ENCODE measurements at regions not wholly inside any gene's neighbourhood (a gene's known extent, or its start where the extent isn't known, plus 50 kb on each side); places are given as distances from the start of the nearest gene placed in this dataset.

DNA sequence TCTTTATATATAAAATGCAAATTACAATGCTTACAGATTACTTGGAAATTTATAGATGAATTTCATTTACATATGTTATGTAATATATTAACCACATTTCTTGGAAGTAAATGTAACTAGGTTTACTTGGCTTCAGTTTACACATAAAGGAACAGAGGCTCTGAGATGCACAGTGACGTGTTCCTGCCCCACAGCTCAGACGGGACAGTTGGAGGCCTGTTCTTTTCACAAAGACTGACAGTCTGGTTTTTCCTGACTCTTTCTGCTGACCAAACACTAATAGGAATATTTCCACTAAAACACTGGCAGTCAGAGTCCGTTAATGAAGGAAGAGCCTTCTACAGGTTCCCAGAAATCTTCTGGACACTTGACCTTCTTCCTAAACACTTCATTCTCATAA is 336.1 kb downstream of the MFSD1 start:
- CTCF ChIA-PET, result interaction anchor here (0.7 kb wide), 1 partner anchor 9 kb away, joined by 3 read pairs; no protein-coding TSS in a partner anchor
- no peak overlapping the region for H3K4me3 ChIP-seq (ENCODE audit: low read depth in 2 of 2, low read length in 1 of 2)
- 83% methylated on average over 3 of the region's 3 CpGs for WGBS (ENCODE audit: low lambda C conversion rate)

GRCh38 chr3:159139326-159139725 is 337.5 kb downstream of the MFSD1 start:
- ChIA-PET POLR2A (no interaction called here), CTCF (no interaction called here)
- no peak for DNase-seq
- 89% methylated on average over 2 of the region's 2 CpGs for WGBS (ENCODE audit: low lambda C conversion rate)
- Histone ChIP-seq H3K4me1 (ENCODE audit: control insufficient read depth in 1 of 2, insufficient read depth in 2 of 2, low read depth in 1 of 2, low read length in 1 of 2) (no peaks in the 10 kb centered on the region; a peak in 1 of 4 replicates), H2AFZ (ENCODE audit: low read depth) (no peak overlapping the region), H3K27me3 (ENCODE audit: insufficient read depth) (no peaks in the 10 kb centered on the region), H4K20me1 (ENCODE audit: insufficient read depth) (no peaks in the 10 kb centered on the region), H3K4me2 (no peak overlapping the region), H3K4me3 (ENCODE audit: low read depth in 2 of 2, low read length in 1 of 2) (no peak overlapping the region), H3K9me3 (no peaks in the 10 kb centered on the region), H3K9ac (no peak overlapping the region), H3K27ac (ENCODE audit: low read depth in 2 of 2, low read length in 1 of 2) (no peak overlapping the region), H3K36me3 (replicated peaks in 1 of 2; ENCODE audit: control insufficient read depth in 1 of 2, insufficient read depth in 2 of 2, low read length in 1 of 2) (no peaks in the 10 kb centered on the region), H3F3A (replicated peaks; ENCODE audit: insufficient read depth) (no peaks in the 10 kb centered on the region), H3K9me2 (no peaks in the 10 kb centered on the region), H3K79me2 (ENCODE audit: insufficient read depth) (no peaks in the 10 kb centered on the region)
- no peak for TF ChIP-seq FOSL2 (IDR thresholded peaks at IDR 0.05; ENCODE audit: borderline replicate concordance, low read depth)
- no peak for TF ChIP-seq JUND (IDR thresholded peaks at IDR 0.05)

More for the DNA sequence above, 336.1 kb downstream of the MFSD1 start:
- Histone ChIP-seq H3K27ac (ENCODE audit: low read depth in 2 of 2, low read length in 1 of 2) (no peak overlapping the region), H3K9me2 (no peaks in the 10 kb centered on the region), H3K9ac (no peak overlapping the region), H3K9me3 (no peaks in the 10 kb centered on the region), H3K79me2 (ENCODE audit: insufficient read depth) (no peaks in the 10 kb centered on the region), H3F3A (replicated peaks; ENCODE audit: insufficient read depth) (no peaks in the 10 kb centered on the region), H3K4me2 (no peak overlapping the region), H3K36me3 (replicated peaks in 1 of 2; ENCODE audit: control insufficient read depth in 1 of 2, insufficient read depth in 2 of 2, low read length in 1 of 2) (no peaks in the 10 kb centered on the region), H3K27me3 (ENCODE audit: insufficient read depth) (no peaks in the 10 kb centered on the region), H2AFZ (ENCODE audit: low read depth) (no peak overlapping the region), H3K4me1 (ENCODE audit: control insufficient read depth in 1 of 2, insufficient read depth in 2 of 2, low read depth in 1 of 2, low read length in 1 of 2) (no peaks in the 10 kb centered on the region; a peak in 1 of 4 replicates), H4K20me1 (ENCODE audit: insufficient read depth) (no peaks in the 10 kb centered on the region)
- no peak for TF ChIP-seq TAF1 (IDR thresholded peaks at IDR 0.05; ENCODE audit: borderline replicate concordance, low read depth, low read length)
- no peak for TF ChIP-seq CTCF (IDR thresholded peaks at IDR 0.05)
- TF ChIP-seq, protein P1, sequence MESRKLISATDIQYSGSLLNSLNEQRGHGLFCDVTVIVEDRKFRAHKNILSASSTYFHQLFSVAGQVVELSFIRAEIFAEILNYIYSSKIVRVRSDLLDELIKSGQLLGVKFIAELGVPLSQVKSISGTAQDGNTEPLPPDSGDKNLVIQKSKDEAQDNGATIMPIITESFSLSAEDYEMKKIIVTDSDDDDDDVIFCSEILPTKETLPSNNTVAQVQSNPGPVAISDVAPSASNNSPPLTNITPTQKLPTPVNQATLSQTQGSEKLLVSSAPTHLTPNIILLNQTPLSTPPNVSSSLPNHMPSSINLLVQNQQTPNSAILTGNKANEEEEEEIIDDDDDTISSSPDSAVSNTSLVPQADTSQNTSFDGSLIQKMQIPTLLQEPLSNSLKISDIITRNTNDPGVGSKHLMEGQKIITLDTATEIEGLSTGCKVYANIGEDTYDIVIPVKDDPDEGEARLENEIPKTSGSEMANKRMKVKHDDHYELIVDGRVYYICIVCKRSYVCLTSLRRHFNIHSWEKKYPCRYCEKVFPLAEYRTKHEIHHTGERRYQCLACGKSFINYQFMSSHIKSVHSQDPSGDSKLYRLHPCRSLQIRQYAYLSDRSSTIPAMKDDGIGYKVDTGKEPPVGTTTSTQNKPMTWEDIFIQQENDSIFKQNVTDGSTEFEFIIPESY (IDR thresholded peaks at IDR 0.05; ENCODE audit: borderline replicate concordance, low read depth), result no peak
- no peak for TF ChIP-seq TCF12 (IDR thresholded peaks at IDR 0.05)
- no peak for TF ChIP-seq FOXJ3 (CRISPR knock-in tag; IDR thresholded peaks at IDR 0.05)
- TF ChIP-seq ELF1 (IDR thresholded peaks at IDR 0.05), result no peak
- no peak for TF ChIP-seq SMC3 (IDR thresholded peaks at IDR 0.05; ENCODE audit: low read depth, low read length)
- TF ChIP-seq EZH2phosphoT487 (IDR thresholded peaks at IDR 0.05; ENCODE audit: borderline replicate concordance, low read depth), result no peak
- TF ChIP-seq TEAD4 (IDR thresholded peaks at IDR 0.05; ENCODE audit: borderline replicate concordance, insufficient read depth), result no peak
- TF ChIP-seq POLR2AphosphoS5 (IDR thresholded peaks at IDR 0.05; ENCODE audit: low read depth, low read length), result no peak
- no peak for TF ChIP-seq JUND (IDR thresholded peaks at IDR 0.05)
- no peak for TF ChIP-seq RXRA (IDR thresholded peaks at IDR 0.05; ENCODE audit: borderline replicate concordance, low read depth)
- no peak for TF ChIP-seq GATA2 (CRISPR knock-in tag; IDR thresholded peaks at IDR 0.05)
- no peak for TF ChIP-seq NRF1 (IDR thresholded peaks at IDR 0.05; ENCODE audit: low read depth, low read length)
- TF ChIP-seq YY1 (IDR thresholded peaks at IDR 0.05; ENCODE audit: low read depth), result no peak
- POLR2A ChIA-PET, result no interaction called here
- no peak for DNase-seq
